Activated CD4-positive, alpha-beta T cell treated with anti-CD3 and anti-CD28 coated beads for 36 hours (primary cell): ENCODE measurements at regions not wholly inside any gene's neighbourhood (a gene's known extent, or its start where the extent isn't known, plus 50 kb on each side); places are given as distances from the start of the nearest gene placed in this dataset.

Experiments
- ATAC-seq: fragments of 200-7000 bp; cut with Tn5 transposase; one replicate; pipeline ENCODE4 v1.10.0; 2021; ENCODE audit warnings: mild to moderate bottlenecking, moderate library complexity
- CTCF ChIA-PET: fragments of 350-600 bp; sonication (Branson Sonifier 250); formaldehyde crosslinking; loops from one replicate; lab custom pipeline; 2021; ENCODE audit warnings: antibody characterized with exemption; lab: Charles Lee
- POLR2A ChIA-PET: fragments of 350-600 bp; sonication (Branson Sonifier 250); formaldehyde crosslinking; loops from one replicate; lab custom pipeline; 2021; ENCODE audit warnings: antibody characterized with exemption, inconsistent platforms; lab: Charles Lee
- DNase-seq: peaks from one replicate; pipeline ENCODE4 v3.0.0-alpha.2; 2020
- H3K27ac Mint-ChIP-seq: one replicate; pipeline ENCODE4 v1.8.0; 2021; ENCODE audit warnings: mixed read lengths
- H3K27me3 Mint-ChIP-seq: one replicate; pipeline ENCODE4 v1.8.0; 2021; ENCODE audit warnings: mixed read lengths
- H3K36me3 Mint-ChIP-seq: one replicate; pipeline ENCODE4 v1.8.0; 2021; ENCODE audit warnings: low read depth, mixed read lengths
- H3K4me1 Mint-ChIP-seq: one replicate; pipeline ENCODE4 v1.8.0; 2021; ENCODE audit warnings: mixed read lengths
- H3K4me3 Mint-ChIP-seq: one replicate; pipeline ENCODE4 v1.8.0; 2021; ENCODE audit warnings: mild to moderate bottlenecking, moderate library complexity, mixed read lengths
- H3K9me3 Mint-ChIP-seq: one replicate; pipeline ENCODE4 v1.8.0; 2021; ENCODE audit warnings: low read depth, mixed read lengths
- intact Hi-C, 2 experiments: fragments of 100-400 bp; cut with DNase I in 1 of 2; cut with micrococcal nuclease in 1 of 2; formaldehyde crosslinking; loops; one replicate each; pipeline versions ENCODE4 v1.14.2 to v1.15.1; 2022 to 2024; cut with DNase I, micrococcal nuclease

DNA sequence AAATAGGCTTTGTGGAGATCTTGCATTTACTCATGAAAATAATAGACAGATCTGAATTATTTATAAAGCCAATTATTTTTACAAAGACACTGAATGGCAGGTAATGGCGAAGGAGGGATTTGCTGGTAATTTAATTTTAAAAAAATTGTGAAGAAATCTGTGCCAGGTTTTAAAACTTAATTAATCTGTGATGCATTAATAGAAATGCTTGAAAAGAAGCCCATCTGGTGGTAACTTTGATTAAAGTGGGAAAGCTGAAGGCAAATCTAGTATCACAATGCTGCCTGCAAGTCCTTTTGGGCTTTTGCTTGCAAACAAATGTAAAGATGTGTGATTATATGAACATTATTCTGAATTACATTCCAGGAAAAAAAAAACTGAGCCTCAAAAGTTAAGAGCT lies 433.2 kb upstream of the DEPDC1 start:
- CTCF ChIA-PET: no interaction called here
- H3K9me3 Mint-ChIP-seq: peaks cover 10% of the 10 kb centered on the region
- no peak overlapping the region for H3K4me3 Mint-ChIP-seq

DNA sequence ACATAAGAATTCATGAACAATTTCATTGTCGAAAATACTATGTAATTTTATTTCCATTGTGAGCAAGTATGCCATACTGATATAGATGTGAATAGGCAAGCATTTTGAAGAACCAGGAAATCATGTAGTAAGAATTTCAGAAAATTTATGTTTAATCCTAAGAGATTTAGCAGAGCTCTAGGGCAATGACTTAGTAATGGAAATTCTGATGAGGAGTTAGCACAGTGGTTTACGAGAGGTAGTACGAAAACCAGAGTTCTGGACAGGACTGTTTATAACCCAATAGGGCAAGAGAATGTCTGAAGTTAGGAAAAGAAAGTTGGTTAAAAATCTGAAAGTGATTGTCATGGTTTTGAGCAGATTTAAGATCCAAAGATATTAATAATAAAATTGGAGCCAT lies 439.6 kb upstream of the DEPDC1 start:
- CTCF ChIA-PET: no interaction called here
- Mint-ChIP-seq H3K4me3 (no peak overlapping the region), H3K27ac (no peak overlapping the region), H3K27me3 (no peaks in the 10 kb centered on the region), H3K4me1 (no peaks in the 10 kb centered on the region), H3K36me3 (no peaks in the 10 kb centered on the region), H3K9me3 (peaks cover 9% of the 10 kb centered on the region)
- no peak for ATAC-seq
- no peak for DNase-seq
- intact Hi-C loops: no loop called here
- POLR2A ChIA-PET: no interaction called here

More for the DNA sequence above, 433.2 kb upstream of the DEPDC1 start:
- intact Hi-C loops: no loop called here
- POLR2A ChIA-PET: no interaction called here
- Mint-ChIP-seq H3K27me3 (no peaks in the 10 kb centered on the region), H3K4me1 (no peaks in the 10 kb centered on the region), H3K36me3 (no peaks in the 10 kb centered on the region), H3K27ac (no peak overlapping the region)
- DNase-seq (no peak), ATAC-seq (no peak)

DNA sequence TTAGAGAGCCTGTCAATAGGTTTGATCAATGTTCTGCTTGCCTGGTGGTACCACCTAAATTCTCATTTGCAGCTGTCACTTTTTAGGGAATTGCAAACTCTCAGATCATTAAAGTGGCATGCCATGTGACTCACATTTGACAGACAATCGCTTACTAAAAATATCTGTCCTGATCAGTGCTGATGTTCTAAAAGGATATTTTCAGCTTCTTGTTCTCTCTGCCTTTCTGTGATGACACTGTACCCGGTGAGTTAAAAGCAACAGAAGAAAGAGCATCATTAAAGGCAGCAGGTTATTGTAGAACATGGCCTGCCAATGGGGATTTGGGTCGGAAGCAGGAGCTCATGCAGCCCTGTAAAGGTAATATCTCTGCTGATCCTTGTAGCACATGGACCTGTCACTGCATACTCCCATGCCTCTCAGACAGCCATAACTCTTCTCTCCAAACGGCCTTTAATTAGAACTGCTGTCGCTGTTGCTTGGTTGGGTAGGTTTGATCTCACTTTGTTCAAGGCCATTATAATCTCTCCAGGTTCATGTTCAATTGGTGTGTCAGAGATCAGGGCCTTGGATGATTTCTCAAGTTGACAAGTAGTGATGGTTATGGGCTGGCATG lies 441.3 kb upstream of the DEPDC1 start:
- H3K27ac Mint-ChIP-seq: no peak overlapping the region
- H3K4me3 Mint-ChIP-seq: no peak overlapping the region
- no peaks in the 10 kb centered on the region for H3K27me3 Mint-ChIP-seq
- POLR2A ChIA-PET: no interaction called here
- no peaks in the 10 kb centered on the region for H3K36me3 Mint-ChIP-seq
- no peaks in the 10 kb centered on the region for H3K4me1 Mint-ChIP-seq
- ATAC-seq (no peak), DNase-seq (no peak)
- peaks cover 5% of the 10 kb centered on the region for H3K9me3 Mint-ChIP-seq
- CTCF ChIA-PET: interaction anchor here (0.5 kb wide), 1 partner anchor 242 kb away, joined by 3 read pairs; no protein-coding TSS in a partner anchor
- intact Hi-C loops: no loop called here

DNA sequence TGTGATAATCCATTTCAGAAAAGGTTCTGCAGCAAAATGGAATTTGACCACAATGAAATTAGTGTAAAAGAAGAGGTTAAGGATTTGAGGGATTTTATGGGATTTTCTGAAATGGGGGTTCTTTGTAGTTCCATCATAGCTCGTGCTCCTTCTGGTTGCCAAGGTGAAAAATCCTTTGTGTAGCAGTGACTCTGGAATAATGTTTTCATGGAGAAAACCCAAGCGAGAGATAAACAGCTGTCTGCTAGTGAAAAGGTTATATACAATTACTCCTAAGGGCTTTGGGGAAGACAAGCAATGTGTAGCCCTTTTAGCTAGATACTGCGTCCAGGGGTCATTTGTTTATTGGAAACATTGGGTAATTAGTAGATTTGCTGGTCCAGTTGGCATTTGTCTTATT lies 453.2 kb upstream of the DEPDC1 start:
- intact Hi-C loops: no loop called here
- no peak overlapping the region for H3K4me3 Mint-ChIP-seq
- no peak overlapping the region for H3K27ac Mint-ChIP-seq
- no peaks in the 10 kb centered on the region for H3K36me3 Mint-ChIP-seq
- no peaks in the 10 kb centered on the region for H3K27me3 Mint-ChIP-seq
- H3K9me3 Mint-ChIP-seq: peaks cover 9% of the 10 kb centered on the region
- no peaks in the 10 kb centered on the region for H3K4me1 Mint-ChIP-seq
- DNase-seq (no peak), ATAC-seq (no peak)
- POLR2A ChIA-PET: no interaction called here
- CTCF ChIA-PET: no interaction called here

DNA sequence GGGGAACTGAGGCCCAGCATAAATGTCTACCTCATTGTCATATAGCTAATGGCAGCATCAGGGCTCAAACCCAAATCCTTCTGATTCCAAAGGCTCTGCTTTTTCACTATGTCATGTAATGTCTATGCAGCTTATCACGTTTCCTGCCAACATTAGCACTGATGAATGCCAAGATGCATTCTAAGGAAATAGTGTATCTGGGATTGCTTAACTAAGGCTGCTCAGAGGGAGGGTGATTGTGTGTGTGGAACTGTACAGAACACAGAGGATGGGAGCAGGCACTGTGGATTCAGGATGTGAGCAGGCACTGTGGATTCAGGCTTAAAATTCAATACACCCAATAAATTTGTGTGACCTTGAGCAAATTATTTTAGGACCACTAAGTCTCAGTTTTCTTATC lies 456.4 kb upstream of the DEPDC1 start:
- no peak for ATAC-seq
- ChIA-PET POLR2A (no interaction called here), CTCF (no interaction called here)
- intact Hi-C loops: no loop called here
- H3K36me3 Mint-ChIP-seq: no peaks in the 10 kb centered on the region
- DNase-seq: no peak
- no peaks in the 10 kb centered on the region for H3K27me3 Mint-ChIP-seq
- H3K27ac Mint-ChIP-seq: no peak overlapping the region
- H3K4me3 Mint-ChIP-seq: no peak overlapping the region
- H3K4me1 Mint-ChIP-seq: no peaks in the 10 kb centered on the region
- peaks cover 11% of the 10 kb centered on the region for H3K9me3 Mint-ChIP-seq

DNA sequence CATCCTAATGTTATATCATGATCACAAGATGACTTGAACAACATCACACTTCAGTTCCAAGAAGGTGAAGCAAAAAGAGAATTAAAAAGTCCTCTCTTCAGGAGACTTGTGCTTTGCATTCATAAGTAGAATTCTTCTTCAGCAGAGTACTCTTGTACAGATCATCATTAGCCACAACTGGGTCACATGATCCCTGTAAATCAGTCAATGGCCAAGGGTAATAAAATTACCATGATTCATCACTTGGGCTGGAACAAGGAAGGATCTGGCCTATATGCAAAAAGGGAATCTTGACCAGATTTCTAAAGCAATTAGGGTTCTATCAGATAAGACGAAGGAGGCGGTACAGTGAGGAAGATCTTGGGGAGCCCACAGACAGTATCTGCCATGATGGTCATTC lies 458.0 kb upstream of the DEPDC1 start:
- Mint-ChIP-seq H3K27ac (no peak overlapping the region), H3K4me1 (no peaks in the 10 kb centered on the region), H3K9me3 (peaks cover 11% of the 10 kb centered on the region), H3K36me3 (no peaks in the 10 kb centered on the region), H3K27me3 (no peaks in the 10 kb centered on the region), H3K4me3 (no peak overlapping the region)
- CTCF ChIA-PET: no interaction called here
- ATAC-seq: no peak
- intact Hi-C loops: no loop called here
- DNase-seq: no peak
- POLR2A ChIA-PET: no interaction called here

DNA sequence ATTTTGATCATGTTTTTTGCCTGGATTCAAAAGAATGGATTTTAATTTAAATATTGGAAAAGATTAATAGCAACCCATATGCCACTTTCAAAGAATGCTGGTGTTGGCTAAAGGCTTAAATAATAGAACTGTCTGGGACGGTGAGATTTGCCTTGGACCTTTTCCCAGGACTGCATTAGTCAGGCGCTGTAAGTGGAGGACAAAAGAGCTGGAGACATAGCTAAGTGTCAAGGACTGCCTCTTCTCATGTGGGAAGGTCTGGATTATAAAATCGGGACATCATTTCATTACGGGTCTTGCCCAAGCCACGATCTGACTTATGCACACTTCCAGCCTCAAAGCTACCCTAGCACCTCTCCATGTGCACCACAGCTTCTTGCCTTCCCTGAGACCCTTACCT lies 458.5 kb upstream of the DEPDC1 start:
- no peak for DNase-seq
- ChIA-PET POLR2A (no interaction called here), CTCF (no interaction called here)
- no peak for ATAC-seq
- Mint-ChIP-seq H3K27ac (no peak overlapping the region), H3K4me3 (no peak overlapping the region), H3K27me3 (no peaks in the 10 kb centered on the region), H3K36me3 (no peaks in the 10 kb centered on the region), H3K4me1 (no peaks in the 10 kb centered on the region), H3K9me3 (peaks cover 11% of the 10 kb centered on the region)
- intact Hi-C loops: no loop called here

DNA sequence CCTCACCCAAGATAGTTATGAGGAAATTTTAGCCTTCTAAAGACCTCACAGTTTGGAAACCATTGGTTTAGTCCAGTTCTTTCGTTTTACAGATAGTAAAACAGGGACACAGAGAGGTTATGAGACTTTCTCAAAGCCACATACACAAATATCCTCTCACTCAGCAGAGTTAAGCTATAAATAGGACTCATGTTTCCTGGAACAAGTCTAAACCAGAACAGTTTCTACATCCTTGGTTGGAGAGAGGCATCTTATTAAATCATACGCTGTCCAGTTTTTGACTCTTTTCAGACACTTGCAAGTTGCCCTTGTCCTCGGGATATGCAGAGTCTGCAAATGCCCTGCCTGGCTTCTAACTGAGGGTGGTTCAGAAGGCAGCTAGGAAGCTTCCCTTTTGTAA lies 462.1 kb upstream of the DEPDC1 start:
- ChIA-PET POLR2A (no interaction called here), CTCF (no interaction called here)
- intact Hi-C loops: no loop called here
- Mint-ChIP-seq H3K4me1 (no peaks in the 10 kb centered on the region), H3K27ac (no peak overlapping the region), H3K4me3 (no peak overlapping the region), H3K36me3 (no peaks in the 10 kb centered on the region), H3K27me3 (no peaks in the 10 kb centered on the region), H3K9me3 (peaks cover 7% of the 10 kb centered on the region)
- DNase-seq (no peak), ATAC-seq (no peak)

DNA sequence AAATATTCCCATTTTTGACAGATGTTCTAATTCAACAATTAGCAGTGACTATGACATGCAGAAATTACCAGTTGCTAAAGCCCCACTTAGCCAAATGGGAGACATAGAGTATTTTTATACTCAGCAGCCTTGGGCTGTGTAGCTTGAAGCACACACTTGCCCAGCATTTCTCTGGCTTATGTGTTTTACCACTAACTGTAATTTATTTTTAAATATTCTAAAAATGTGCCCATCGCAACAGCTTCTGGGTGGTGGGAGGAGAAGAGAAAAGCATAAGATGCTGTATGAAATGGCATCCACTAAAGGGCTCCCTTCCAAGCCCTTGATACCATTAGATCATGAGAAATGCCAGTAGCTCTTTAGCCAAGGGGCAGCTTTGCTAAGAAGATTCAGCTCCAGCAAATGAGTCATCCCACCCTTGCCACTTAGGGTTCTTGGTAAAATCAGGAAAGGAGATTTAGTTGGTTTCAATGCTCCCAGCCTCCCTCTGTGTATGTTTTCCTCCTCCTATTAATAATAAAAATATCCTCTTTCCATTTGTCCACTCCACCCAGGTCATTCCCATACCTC lies 462.7 kb upstream of the DEPDC1 start:
- H3K27me3 Mint-ChIP-seq: no peaks in the 10 kb centered on the region
- ChIA-PET CTCF (no interaction called here), POLR2A (no interaction called here)
- no peaks in the 10 kb centered on the region for H3K4me1 Mint-ChIP-seq
- no peak overlapping the region for H3K4me3 Mint-ChIP-seq
- H3K9me3 Mint-ChIP-seq: peaks cover 8% of the 10 kb centered on the region
- intact Hi-C loops: no loop called here
- ATAC-seq (no peak), DNase-seq (no peak)
- no peaks in the 10 kb centered on the region for H3K36me3 Mint-ChIP-seq
- no peak overlapping the region for H3K27ac Mint-ChIP-seq

DNA sequence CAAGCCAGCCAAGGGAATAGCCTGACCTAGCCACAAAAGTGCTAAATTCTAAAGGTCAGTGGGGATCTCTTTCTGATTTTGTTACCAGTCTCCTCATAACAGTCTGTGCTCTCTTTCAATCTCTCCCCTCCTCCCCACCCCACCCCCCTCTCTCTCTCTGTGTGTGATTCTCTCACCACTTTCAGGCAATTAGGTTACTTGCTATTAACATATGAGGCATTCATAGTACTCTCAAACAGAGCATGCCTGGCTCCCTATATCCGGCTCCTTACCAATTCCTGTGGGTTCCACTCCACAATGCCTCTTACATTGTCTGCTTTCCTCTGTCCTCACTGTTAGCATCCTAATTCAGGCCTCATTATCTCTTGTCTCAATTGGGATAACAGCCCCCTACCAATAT lies 464.3 kb upstream of the DEPDC1 start:
- Mint-ChIP-seq H3K27ac (no peak overlapping the region), H3K36me3 (no peaks in the 10 kb centered on the region), H3K4me1 (no peaks in the 10 kb centered on the region), H3K27me3 (no peaks in the 10 kb centered on the region), H3K9me3 (peaks cover 12% of the 10 kb centered on the region), H3K4me3 (no peak overlapping the region)
- DNase-seq: no peak
- ChIA-PET POLR2A (no interaction called here), CTCF (no interaction called here)
- intact Hi-C loops: no loop called here
- ATAC-seq: no peak

DNA sequence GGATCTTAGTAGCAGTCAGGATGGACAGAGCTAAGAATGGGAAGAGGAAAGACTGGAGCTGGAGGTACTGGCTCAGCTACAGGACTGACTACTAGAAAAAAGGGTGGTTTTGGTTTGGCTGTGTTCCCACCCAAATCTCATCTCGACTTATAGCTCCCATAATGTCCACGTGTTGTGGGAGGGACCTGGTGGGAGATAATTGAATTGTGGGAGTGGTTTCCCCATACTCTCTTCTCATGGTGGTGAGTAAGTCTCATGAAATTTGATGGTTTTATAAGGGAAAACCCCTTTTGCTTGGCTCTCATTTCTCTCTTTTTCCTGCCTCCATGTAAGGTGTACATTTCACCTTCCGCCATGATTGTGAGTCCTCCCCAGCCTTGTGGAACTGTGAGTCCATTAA lies 466.5 kb upstream of the DEPDC1 start:
- no peak overlapping the region for H3K4me3 Mint-ChIP-seq
- CTCF ChIA-PET: interaction anchor here (0.6 to 0.7 kb wide), 2 partner anchors 594 to 1305 kb away, joined by 3 to 4 read pairs; no protein-coding TSS in a partner anchor
- intact Hi-C loops: no loop called here

DNA sequence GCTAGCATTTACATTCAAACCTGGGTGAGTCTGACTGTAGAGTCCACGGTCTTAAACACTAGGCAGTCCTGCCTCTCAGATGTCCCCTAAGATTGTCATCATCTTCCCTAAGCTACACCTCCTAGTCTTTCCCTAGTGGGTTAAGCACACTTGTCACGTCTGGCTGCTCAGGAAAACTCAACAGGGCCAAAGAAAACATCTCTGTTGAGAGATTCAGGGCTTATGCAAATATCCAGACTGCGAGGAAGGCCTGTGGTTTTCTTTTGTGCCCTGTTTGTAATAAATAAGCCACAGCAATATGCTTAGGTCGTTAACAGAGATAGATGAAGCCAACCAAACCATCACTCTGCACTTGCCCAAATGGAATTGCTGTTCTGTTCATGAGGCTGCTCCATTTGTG lies 472.6 kb upstream of the DEPDC1 start:
- Mint-ChIP-seq H3K4me1 (no peaks in the 10 kb centered on the region), H3K27me3 (no peaks in the 10 kb centered on the region), H3K9me3 (peaks cover 4% of the 10 kb centered on the region), H3K36me3 (no peaks in the 10 kb centered on the region), H3K27ac (no peak overlapping the region), H3K4me3 (no peak overlapping the region)
- intact Hi-C loops: no loop called here
- no peak for ATAC-seq
- no peak for DNase-seq
- CTCF ChIA-PET: no interaction called here
- POLR2A ChIA-PET: no interaction called here

More for the DNA sequence above, 466.5 kb upstream of the DEPDC1 start:
- Mint-ChIP-seq H3K27me3 (no peaks in the 10 kb centered on the region), H3K4me1 (no peaks in the 10 kb centered on the region), H3K36me3 (no peaks in the 10 kb centered on the region), H3K9me3 (peaks cover 7% of the 10 kb centered on the region), H3K27ac (no peak overlapping the region)
- ATAC-seq (no peak), DNase-seq (no peak)
- POLR2A ChIA-PET: no interaction called here
